ENCODE measurements at regions not wholly inside any gene's neighbourhood (a gene's known extent, or its start where the extent isn't known, plus 50 kb on each side); places are given as distances from the start of the nearest gene placed in this dataset.

GRCh38 chr4:38202242-38202641 is 242.0 kb downstream of the PTTG2 start:
- TF ChIP-seq CTCF (IDR thresholded peaks at IDR 0.05; ENCODE audit: insufficient read depth, low read length) = no peak
- no peak for DNase-seq (ENCODE audit: low read depth)
- no peak overlapping the region for H3K4me3 ChIP-seq (ENCODE audit: low read depth, low read length)

- H3K4me3 ChIP-seq (ENCODE audit: low read depth, low read length) = no peak overlapping the region
- DNase-seq (ENCODE audit: low read depth) = no peak
- TF ChIP-seq CTCF (IDR thresholded peaks at IDR 0.05; ENCODE audit: insufficient read depth, low read length) = no peak
These were observed 243.4 kb downstream of the PTTG2 start for GRCh38 chr4:38203609-38204008.

- H3K4me3 ChIP-seq (ENCODE audit: low read depth, low read length) = no peak overlapping the region
- no peak for TF ChIP-seq CTCF (IDR thresholded peaks at IDR 0.05; ENCODE audit: insufficient read depth, low read length)
- no peak for DNase-seq (ENCODE audit: low read depth)
These were observed 244.3 kb downstream of the PTTG2 start for GRCh38 chr4:38204339-38205035.

- no peak for TF ChIP-seq CTCF (IDR thresholded peaks at IDR 0.05; ENCODE audit: insufficient read depth, low read length)
- no peak for DNase-seq (ENCODE audit: low read depth)
- no peak overlapping the region for H3K4me3 ChIP-seq (ENCODE audit: low read depth, low read length)
These were observed 245.1 kb downstream of the PTTG2 start for GRCh38 chr4:38205261-38205660.

- TF ChIP-seq CTCF (IDR thresholded peaks at IDR 0.05; ENCODE audit: insufficient read depth, low read length) = no peak
- H3K4me3 ChIP-seq (ENCODE audit: low read depth, low read length) = no peak overlapping the region
- no peak for DNase-seq (ENCODE audit: low read depth)
These were observed 246.9 kb downstream of the PTTG2 start for GRCh38 chr4:38207110-38207457.

- TF ChIP-seq CTCF (IDR thresholded peaks at IDR 0.05; ENCODE audit: insufficient read depth, low read length) = no peak
- no peak overlapping the region for H3K4me3 ChIP-seq (ENCODE audit: low read depth, low read length)
- no peak for DNase-seq (ENCODE audit: low read depth)
These were observed 249.5 kb downstream of the PTTG2 start for GRCh38 chr4:38209654-38210053.
